ENCODE measurements at regions not wholly inside any gene's neighbourhood (a gene's known extent, or its start where the extent isn't known, plus 50 kb on each side); places are given as distances from the start of the nearest gene placed in this dataset.

GRCh38 chr6:140956571-140957369 lies 1176.0 kb upstream of the GJE1 start:
- TF ChIP-seq POLR2A (IDR thresholded peaks at IDR 0.05) (no peak), POLR2AphosphoS5 (IDR thresholded peaks at IDR 0.05) (no peak), CTCF (IDR thresholded peaks at IDR 0.05) (no peak)
